ENCODE measurements at regions not wholly inside any gene's neighbourhood (a gene's known extent, or its start where the extent isn't known, plus 50 kb on each side); places are given as distances from the start of the nearest gene placed in this dataset.
"Not testable (repeated sequence)": the region's sequence is repeated elsewhere in the genome, so short reads cannot be mapped to it uniquely, and the experiment has no call there.

- no peak for DNase-seq (ENCODE audit: low spot score)
Observed at GRCh38 chr14:54010981-54011380, 54.4 kb upstream of the BMP4 start.

DNA sequence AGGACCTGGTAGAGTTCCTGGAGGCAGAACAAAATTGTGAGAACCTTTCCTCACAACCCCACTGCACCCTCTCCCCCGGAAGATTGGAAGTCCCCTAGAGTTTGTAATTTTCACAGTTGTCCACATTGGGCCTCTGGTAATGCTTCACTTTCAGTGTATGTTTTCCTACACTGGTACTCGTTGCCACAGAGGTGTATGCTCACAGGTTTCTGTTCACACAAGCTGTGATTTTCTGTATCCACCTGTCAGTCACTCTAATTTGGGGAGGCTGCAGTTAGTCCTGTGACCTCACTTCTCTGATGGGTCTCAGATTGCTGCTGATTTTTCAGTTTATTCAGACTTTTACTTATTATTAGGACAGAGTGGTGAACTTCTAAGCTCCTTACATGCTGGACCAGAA is 66.4 kb upstream of the BMP4 start:
- DNase-seq (ENCODE audit: low spot score), result no peak

GRCh38 chr14:54025661-54026060 is 69.0 kb upstream of the BMP4 start:
- no peak for DNase-seq (ENCODE audit: low spot score)

DNA sequence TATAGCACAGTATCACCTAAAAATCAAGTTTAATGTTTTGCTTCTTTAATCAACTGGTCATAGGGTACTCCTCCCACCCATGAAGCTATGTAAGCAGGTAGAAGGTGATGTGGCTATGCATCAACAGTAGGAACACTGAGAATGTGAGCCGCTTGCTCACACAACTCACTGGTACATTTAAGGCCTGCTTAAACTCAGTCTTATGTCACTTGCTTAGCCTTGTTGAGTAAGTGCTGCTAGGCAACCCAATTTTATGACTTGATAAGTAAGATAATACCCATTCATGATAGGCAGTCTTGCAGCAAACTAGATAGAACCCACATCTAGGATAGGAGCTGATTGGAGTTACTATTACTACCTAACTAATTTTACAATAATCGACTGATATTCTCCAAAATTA is 70.0 kb upstream of the BMP4 start:
- no peak for DNase-seq (ENCODE audit: low spot score)

DNA sequence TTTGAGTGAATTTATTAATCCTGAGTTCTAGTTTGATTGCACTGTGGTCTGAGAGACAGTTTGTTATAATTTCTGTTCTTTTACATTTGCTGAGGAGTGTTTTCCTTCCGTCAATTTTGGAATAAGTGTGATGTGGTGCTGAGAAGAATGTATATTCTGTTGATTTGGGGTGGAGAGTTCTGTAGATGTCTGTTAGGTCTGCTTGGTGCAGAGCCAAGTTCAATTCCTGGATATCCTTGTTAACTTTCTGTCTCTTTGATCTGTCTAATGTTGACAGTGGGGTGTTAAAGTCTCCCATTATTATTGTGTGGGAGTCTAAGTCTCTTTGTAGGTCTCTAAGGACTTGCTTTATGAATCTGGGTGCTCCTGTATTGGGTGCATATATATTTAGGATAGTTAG is 74.4 kb upstream of the BMP4 start:
- not testable (repeated sequence) for DNase-seq (ENCODE audit: low spot score)

GRCh38 chr14:54033285-54033684 is 76.7 kb upstream of the BMP4 start:
- DNase-seq (ENCODE audit: low spot score), result not testable (repeated sequence)

- DNase-seq (ENCODE audit: low spot score), result no peak
Observed at GRCh38 chr14:54038724-54039123, 82.1 kb upstream of the BMP4 start.

GRCh38 chr14:54039311-54039710 is 82.7 kb upstream of the BMP4 start:
- DNase-seq (ENCODE audit: low spot score), result no peak

GRCh38 chr14:54040846-54041245 is 84.2 kb upstream of the BMP4 start:
- DNase-seq (ENCODE audit: low spot score), result no peak

DNA sequence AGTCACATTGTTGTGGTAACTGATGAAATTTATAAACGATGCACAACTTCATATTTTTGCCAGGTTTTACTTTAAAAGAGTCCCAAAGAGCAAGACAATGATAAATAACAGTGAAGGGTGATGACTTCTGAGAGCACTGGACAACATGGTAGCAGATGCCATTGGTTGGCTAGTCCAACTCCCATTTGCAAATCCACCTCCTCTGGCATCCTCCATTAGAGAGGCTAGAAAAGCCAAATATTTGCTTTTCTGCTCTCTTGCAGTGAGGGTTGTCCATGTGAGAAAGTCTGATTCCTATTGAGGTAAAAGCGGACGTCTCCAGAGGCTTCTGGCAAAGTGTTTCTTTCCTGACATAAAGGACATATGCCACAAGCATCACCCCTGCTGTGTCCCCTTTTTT is 89.6 kb upstream of the BMP4 start:
- no peak for DNase-seq (ENCODE audit: low spot score)

GRCh38 chr14:54047645-54048308 is 91.2 kb upstream of the BMP4 start:
- no peak for DNase-seq (ENCODE audit: low spot score)

GRCh38 chr14:54048311-54048710 is 91.7 kb upstream of the BMP4 start:
- no peak for DNase-seq (ENCODE audit: low spot score)

DNA sequence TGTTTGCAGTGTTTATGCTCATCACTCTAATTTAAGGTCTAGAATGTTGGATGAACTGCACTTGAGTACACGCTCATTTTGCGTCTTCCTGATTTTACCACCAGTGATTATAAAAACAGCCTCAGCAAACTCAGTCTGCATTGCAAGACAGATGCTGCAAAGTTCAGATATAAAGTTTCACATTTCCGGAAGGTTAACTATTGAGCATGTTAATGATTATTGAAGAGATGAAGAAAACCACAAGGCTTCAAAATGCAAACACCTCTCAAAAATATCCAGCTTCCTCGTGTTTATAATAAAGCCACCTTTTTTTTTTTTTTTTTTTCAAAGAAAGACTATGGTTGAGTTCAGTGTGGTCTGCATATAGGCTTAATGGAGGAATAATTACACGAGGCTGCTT is 92.1 kb upstream of the BMP4 start:
- DNase-seq (ENCODE audit: low spot score), result no peak

- no peak for DNase-seq (ENCODE audit: low spot score)
Observed at GRCh38 chr14:54050759-54051158, 94.1 kb upstream of the BMP4 start.

DNA sequence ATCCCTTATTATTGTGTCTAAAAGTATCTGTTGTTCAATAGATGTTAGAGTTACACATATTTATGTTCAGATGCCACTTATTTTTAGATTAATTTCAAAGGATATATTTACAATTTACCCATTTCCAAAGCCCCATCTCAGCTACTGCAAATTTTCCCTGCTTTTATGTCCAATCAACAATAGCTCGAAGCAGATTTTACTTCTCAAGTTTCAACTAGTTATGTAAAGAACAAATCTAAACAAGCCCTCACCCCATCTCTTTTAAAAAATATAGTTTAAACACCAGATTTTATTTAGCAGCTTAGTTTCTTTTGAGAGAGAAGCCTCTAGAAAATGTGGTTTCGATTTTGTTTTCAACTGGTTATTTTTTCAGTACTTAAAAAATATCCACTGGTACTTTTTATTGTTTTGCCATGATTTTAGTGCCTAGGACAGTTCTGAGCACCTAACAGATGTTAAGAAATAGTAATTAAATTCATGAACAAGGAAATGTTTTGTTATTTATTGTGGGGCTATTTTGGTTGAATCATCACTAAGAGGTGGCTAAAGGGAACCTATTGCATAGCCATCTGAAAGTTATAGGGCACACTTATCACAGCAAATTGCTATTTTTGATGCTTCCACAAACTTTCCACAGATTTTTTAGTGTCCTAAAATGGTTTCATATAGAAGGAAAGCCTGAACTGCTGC is 96.2 kb upstream of the BMP4 start:
- no peak for DNase-seq (ENCODE audit: low spot score)

DNA sequence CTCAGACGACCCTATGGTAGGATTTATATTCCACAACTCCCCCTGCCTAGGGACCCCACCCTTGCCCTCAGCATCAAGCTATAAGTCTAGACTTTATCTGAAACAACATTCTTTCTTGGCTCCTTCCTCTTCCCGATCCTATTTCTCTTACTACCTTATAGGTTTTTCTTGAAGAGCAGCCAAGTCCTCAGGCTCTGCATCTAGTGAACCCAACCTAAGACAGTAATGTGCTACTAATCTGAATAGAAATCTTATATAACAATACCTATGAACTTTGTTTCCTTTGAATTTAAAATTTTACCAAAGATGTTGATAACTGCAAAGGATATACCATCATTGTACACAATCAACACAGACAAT is 96.7 kb upstream of the BMP4 start:
- no peak for DNase-seq (ENCODE audit: low spot score)

- no peak for DNase-seq (ENCODE audit: low spot score)
Observed at GRCh38 chr14:54058505-54058904, 101.9 kb upstream of the BMP4 start.

DNA sequence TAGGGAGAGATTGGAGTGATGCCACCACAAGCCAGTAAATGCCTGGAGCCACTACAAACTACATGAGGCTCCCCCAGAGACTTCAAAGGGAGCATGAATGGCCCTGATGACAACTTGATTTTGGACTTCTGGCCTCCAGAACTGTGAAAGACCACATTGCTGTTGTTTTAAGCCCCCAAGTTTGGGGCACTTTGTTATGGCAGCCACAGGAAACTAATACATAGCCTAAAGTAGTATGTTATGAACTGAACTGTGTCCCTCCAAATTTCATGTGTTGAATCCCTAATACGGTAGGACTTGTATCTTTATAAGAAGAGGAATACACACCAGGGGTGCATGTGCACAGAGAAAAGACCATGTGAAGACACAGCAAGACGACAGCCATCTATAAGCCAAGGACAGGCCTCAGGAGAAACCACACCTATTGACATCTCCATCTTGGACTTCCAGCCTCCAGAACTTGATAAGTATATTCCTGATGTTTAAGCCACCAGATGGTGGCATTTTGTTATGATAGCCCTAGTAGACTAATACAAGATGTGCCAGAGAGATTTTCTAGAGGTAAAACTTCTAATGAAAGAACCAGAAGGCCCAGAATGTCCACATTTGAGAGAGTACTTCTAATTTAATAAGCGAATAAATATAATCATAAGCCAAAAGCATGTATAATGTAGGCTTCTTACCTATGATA is 127.1 kb upstream of the BMP4 start:
- DNase-seq (ENCODE audit: low spot score), result no peak

DNA sequence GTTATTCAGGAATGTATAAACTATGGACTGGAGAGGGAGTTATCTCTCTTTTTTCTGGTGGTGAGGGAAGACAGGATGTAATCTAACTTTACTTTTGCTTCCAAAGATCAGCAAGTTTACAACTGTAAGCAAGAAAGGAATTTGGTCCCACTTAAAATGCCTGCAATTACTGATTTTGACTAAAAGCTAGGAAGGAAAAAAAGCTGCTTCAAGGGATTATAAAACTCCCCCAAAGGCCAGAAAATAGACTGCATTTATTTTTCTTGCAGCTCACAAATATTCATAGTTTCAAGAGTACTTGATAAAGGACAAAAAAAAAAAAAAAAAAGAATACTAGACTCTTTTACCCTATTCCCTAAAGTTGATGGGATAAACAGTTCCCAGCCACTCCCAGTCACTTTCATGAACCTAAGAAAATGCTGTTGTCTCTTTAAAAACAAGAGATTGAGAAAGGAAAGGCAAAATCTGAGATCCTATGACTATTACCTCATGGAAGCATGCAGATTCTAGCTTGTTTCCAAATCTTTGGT is 128.7 kb upstream of the BMP4 start:
- no peak for DNase-seq (ENCODE audit: low spot score)

GRCh38 chr14:54085841-54086240 is 129.2 kb upstream of the BMP4 start:
- DNase-seq (ENCODE audit: low spot score), result no peak

DNA sequence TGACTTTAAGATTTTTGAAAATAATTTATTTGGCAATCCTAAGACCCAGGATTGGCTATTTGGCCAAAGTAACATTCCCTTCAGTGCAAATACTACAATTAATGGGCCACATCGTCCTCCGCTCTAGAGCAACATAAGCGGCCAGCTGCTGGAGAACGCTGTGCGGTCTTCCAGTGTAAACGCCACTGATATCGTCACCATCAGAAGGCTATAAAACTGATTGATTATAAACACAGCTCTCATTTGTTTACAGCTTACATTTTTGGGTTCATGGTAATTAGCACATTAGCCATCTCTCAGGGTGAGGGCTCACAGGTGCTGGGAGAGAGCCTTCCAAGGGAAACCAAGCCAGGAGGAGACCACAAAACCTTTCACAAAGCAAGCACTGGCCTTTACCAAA is 130.1 kb upstream of the BMP4 start:
- DNase-seq (ENCODE audit: low spot score), result no peak

GRCh38 chr14:54087376-54087775 is 130.8 kb upstream of the BMP4 start:
- DNase-seq (ENCODE audit: low spot score), result no peak

- no peak for DNase-seq (ENCODE audit: low spot score)
Observed at GRCh38 chr14:54088271-54088670, 131.6 kb upstream of the BMP4 start.
